HEK293T (cell line): ENCODE measurements at regions not wholly inside any gene's neighbourhood (a gene's known extent, or its start where the extent isn't known, plus 50 kb on each side); places are given as distances from the start of the nearest gene placed in this dataset.

Experiments
- ARNT ChIP-seq: fragments of 450-650 bp; IDR thresholded peaks from 2 replicates; pipeline ENCODE4 v1.6.1; 2017; ENCODE audit warnings: mild to moderate bottlenecking
- BHLHE40 ChIP-seq: fragments of 450-650 bp; IDR thresholded peaks from 2 replicates; pipeline ENCODE4 v1.6.1; 2016; ENCODE audit warnings: mild to moderate bottlenecking, moderate library complexity, borderline replicate concordance
- ELF4 ChIP-seq: fragments of 450-650 bp; IDR thresholded peaks from 2 replicates; pipeline ENCODE4 v1.6.1; 2017; ENCODE audit warnings: antibody characterized with exemption
- FOXA1 ChIP-seq: fragments of 450-650 bp; IDR thresholded peaks from 2 replicates; pipeline ENCODE4 v1.6.1; 2016; ENCODE audit warnings: mild to moderate bottlenecking
- FOXK2 ChIP-seq: fragments of 450-650 bp; IDR thresholded peaks from 2 replicates; pipeline ENCODE4 v1.6.1; 2016; ENCODE audit warnings: mild to moderate bottlenecking
- FOXM1 ChIP-seq: fragments of 450-650 bp; IDR thresholded peaks from 2 replicates; pipeline ENCODE4 v1.6.1; 2017; ENCODE audit warnings: mild to moderate bottlenecking, borderline replicate concordance
- HDGF ChIP-seq: fragments of 450-650 bp; IDR thresholded peaks from 2 replicates; pipeline ENCODE4 v1.6.1; 2017; ENCODE audit warnings: antibody characterized with exemption, borderline replicate concordance
- LEF1 ChIP-seq: fragments of 450-650 bp; IDR thresholded peaks from 2 replicates; pipeline ENCODE4 v1.6.1; 2017; ENCODE audit warnings: mild to moderate bottlenecking, borderline replicate concordance
- NFRKB ChIP-seq: fragments of 450-650 bp; IDR thresholded peaks from 2 replicates; pipeline ENCODE4 v1.6.1; 2016; ENCODE audit warnings: mild to moderate bottlenecking, moderate library complexity
- SP1 ChIP-seq: fragments of 450-650 bp; IDR thresholded peaks from 2 replicates; pipeline ENCODE4 v1.6.1; 2017
- SUZ12 ChIP-seq: fragments of 450-650 bp; IDR thresholded peaks from 2 replicates; pipeline ENCODE4 v1.6.1; 2016; ENCODE audit warnings: mild to moderate bottlenecking
- TARDBP ChIP-seq: fragments of 450-650 bp; IDR thresholded peaks from 2 replicates; pipeline ENCODE4 v1.6.1; 2016
- ZNF384 ChIP-seq: fragments of 450-650 bp; IDR thresholded peaks from 2 replicates; pipeline ENCODE4 v1.6.1; 2016
- TF ChIP-seq, protein P1 (sequence below): fragments of 450-650 bp; IDR thresholded peaks from 2 replicates; pipeline ENCODE4 v1.6.1; 2016

DNA sequence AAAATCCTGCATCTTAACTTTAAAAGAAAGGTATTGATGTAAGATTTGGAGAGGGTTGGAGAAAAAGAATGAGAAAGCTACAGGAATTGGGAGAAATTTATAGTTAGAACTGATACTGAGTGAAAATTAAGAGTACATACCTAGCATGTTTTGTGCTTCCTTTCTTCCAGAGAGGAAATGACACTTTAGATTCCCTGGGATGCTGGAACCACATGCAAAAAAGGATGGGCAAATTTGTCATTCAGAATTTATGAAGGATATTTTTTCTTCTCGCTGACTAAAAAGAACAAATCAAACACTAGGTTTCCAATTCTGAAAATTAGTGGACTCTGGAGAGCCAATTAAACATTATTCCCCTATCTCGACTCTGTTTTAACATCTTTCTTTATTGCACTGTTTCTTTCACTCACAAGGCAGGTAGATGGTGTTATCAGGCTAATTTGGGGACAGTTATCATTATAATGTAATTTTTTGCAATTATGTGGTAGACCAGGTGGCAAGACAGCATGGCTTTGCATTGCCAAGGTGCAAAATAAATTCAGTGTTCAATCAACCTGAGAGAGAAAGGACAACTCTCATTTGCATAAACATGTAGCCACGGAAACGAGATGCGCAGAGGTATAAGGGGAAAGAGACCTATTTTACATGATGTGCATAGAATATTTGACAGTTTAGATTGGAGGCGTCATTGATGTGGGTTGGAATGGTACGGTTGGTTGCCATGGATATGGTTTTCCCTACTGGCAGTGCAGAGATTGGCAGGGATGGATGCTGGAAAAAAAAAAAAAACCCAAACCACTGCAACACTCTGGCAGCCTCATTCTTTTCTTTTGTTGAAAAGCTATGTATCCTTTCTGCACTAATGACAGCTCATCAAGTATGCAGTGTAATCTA lies 320.4 kb upstream of the CCNH start:
- no peak for TF ChIP-seq ZNF384
- no peak for TF ChIP-seq LEF1
- no peak for TF ChIP-seq TARDBP
- TF ChIP-seq HDGF = no peak
- no peak for TF ChIP-seq NFRKB
- TF ChIP-seq SP1 = no peak
- TF ChIP-seq BHLHE40 = no peak
- no peak for TF ChIP-seq FOXA1
- TF ChIP-seq FOXM1 = no peak
- no peak for TF ChIP-seq SUZ12
- TF ChIP-seq, protein P1, sequence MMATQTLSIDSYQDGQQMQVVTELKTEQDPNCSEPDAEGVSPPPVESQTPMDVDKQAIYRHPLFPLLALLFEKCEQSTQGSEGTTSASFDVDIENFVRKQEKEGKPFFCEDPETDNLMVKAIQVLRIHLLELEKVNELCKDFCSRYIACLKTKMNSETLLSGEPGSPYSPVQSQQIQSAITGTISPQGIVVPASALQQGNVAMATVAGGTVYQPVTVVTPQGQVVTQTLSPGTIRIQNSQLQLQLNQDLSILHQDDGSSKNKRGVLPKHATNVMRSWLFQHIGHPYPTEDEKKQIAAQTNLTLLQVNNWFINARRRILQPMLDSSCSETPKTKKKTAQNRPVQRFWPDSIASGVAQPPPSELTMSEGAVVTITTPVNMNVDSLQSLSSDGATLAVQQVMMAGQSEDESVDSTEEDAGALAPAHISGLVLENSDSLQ = no peak
- TF ChIP-seq ELF4 = no peak
- TF ChIP-seq FOXK2 = no peak
- no peak for TF ChIP-seq ARNT
